HepG2 (cell line): ENCODE measurements at regions not wholly inside any gene's neighbourhood (a gene's known extent, or its start where the extent isn't known, plus 50 kb on each side); places are given as distances from the start of the nearest gene placed in this dataset.

Experiments
- ATAC-seq: fragments of 200-7000 bp; cut with Tn5 transposase; 3 replicates; pipeline ENCODE4 v1.9.1; 2020; ENCODE audit warnings: mild to moderate bottlenecking, moderate library complexity
- BruUV-seq: library from RNA; stranded (reverse); fragments of 400-500 nt; replicated peaks from 2 replicates; lab custom pipeline; 2021; lab: Mats Ljungman, UMichigan
- CTCF ChIA-PET: fragments of 300-600 bp; formaldehyde crosslinking; extraction: SDS; loops from one replicate; lab custom pipeline; 2021; ENCODE audit warnings: low total read pairs, inconsistent platforms, low intra/inter-chr PET ratio; lab: Yijun Ruan, JAX
- POLR2A ChIA-PET: fragments of 350-600 bp; sonication (Branson Sonifier 250); formaldehyde crosslinking; loops from one replicate; lab custom pipeline; 2020; ENCODE audit warnings: antibody characterized with exemption, inconsistent platforms; lab: Yijun Ruan, JAX
- DNase-seq: peaks from one replicate; pipeline ENCODE4 v3.0.0-alpha.2; 2015; ENCODE audit warnings: low spot score
- FAIRE-seq: peaks from 3 replicates; lab custom pipeline; 2011; peaks lifted over from hg19 to GRCh38; lab: Jason Lieb, UNC
- H2AFZ ChIP-seq: one replicate; pipeline ENCODE4 v1.6.1; 2011; ENCODE audit warnings: low read length, inconsistent platforms
- H3K27ac ChIP-seq: fragments of 300-600 bp; 3 replicates; pipeline ENCODE4 v1.8.0; 2011; ENCODE audit warnings: mixed run types, mild to moderate bottlenecking, mixed read lengths, low read length, inconsistent platforms; ENCODE audit not compliant: insufficient read depth; ENCODE audit errors: extremely low read length
- H3K27me3 ChIP-seq, 2 experiments: fragments of 200-600 bp in 1 of 2; 2 replicates in 1 of 2; 3 replicates in 1 of 2; pipeline versions ENCODE4 v1.6.0 to v1.8.0; 2011; ENCODE audit warnings: low read length in 2 of 2, mild to moderate bottlenecking in 2 of 2, moderate library complexity in 2 of 2, inconsistent platforms in 1 of 2; ENCODE audit not compliant: insufficient read depth in 2 of 2, control insufficient read depth in 1 of 2
- H3K36me3 ChIP-seq, 2 experiments: fragments of 200-600 bp in 1 of 2; replicated peaks in 1 of 2; 2 replicates in 1 of 2; 3 replicates in 1 of 2; pipeline versions ENCODE4 v1.5.1 to v1.8.0; 2011; ENCODE audit warnings: low read length in 2 of 2, inconsistent platforms in 1 of 2; ENCODE audit not compliant: insufficient read depth in 2 of 2, control insufficient read depth in 1 of 2
- H3K4me1 ChIP-seq: 2 replicates; pipeline ENCODE4 v1.5.1; 2012; ENCODE audit warnings: low read length, inconsistent platforms; ENCODE audit not compliant: insufficient read depth
- H3K4me2 ChIP-seq: 2 replicates; pipeline ENCODE4 v1.6.0; 2011; ENCODE audit warnings: low read depth, low read length, inconsistent platforms
- H3K4me3 ChIP-seq, 3 experiments: fragments of 200-600 bp in 1 of 3; sonication (generic), shearing (Covaris generic) in 1 of 3; replicated peaks in 1 of 3; 2 replicates each; pipeline ENCODE4 v1.5.1; 2011 to 2016; ENCODE audit warnings: low read length in 3 of 3, inconsistent platforms in 2 of 3, low read depth in 2 of 3, mild to moderate bottlenecking in 2 of 3, control low read depth in 1 of 3, mixed read lengths in 1 of 3; ENCODE audit not compliant: insufficient read depth in 1 of 3
- H3K79me2 ChIP-seq: one replicate; pipeline ENCODE4 v1.6.1; 2011; ENCODE audit warnings: low read length, inconsistent platforms; ENCODE audit not compliant: insufficient read depth
- H3K9ac ChIP-seq: 2 replicates; pipeline ENCODE4 v1.6.0; 2011; ENCODE audit warnings: mild to moderate bottlenecking, low read depth, low read length, inconsistent platforms; ENCODE audit not compliant: insufficient read depth
- H3K9me3 ChIP-seq: 2 replicates; pipeline ENCODE4 v1.5.1; 2012; ENCODE audit warnings: mild to moderate bottlenecking, low read length
- H4K20me1 ChIP-seq: 2 replicates; pipeline ENCODE4 v1.6.0; 2011; ENCODE audit warnings: inconsistent platforms, mild to moderate bottlenecking, low read length, moderate library complexity; ENCODE audit not compliant: insufficient read depth
- ARID3A ChIP-seq: IDR thresholded peaks from 2 replicates; pipeline ENCODE4 v1.6.1; 2012; ENCODE audit warnings: low read depth, low read length, improper control_type of control experiment
- FOXC1 ChIP-seq: sonication (generic); formaldehyde crosslinking; IDR thresholded peaks from 2 replicates; pipeline ENCODE4 v1.8.0; 2022; ENCODE audit warnings: mild to moderate bottlenecking, missing genetic modification reagents, borderline replicate concordance
- FOXJ3 ChIP-seq: sonication (generic); formaldehyde crosslinking; IDR thresholded peaks from 2 replicates; pipeline ENCODE4 v1.4.0; 2020; ENCODE audit warnings: missing genetic modification reagents, mild to moderate bottlenecking, borderline replicate concordance
- GLI4 ChIP-seq: sonication (generic); formaldehyde crosslinking; IDR thresholded peaks from 2 replicates; pipeline ENCODE4 v1.5.1; 2020; ENCODE audit warnings: missing genetic modification reagents, mild to moderate bottlenecking, moderate library complexity, borderline replicate concordance
- TFDP2 ChIP-seq: sonication (generic); formaldehyde crosslinking; IDR thresholded peaks from 2 replicates; pipeline ENCODE4 v1.4.0; 2020; ENCODE audit warnings: missing genetic modification reagents
- ZNF770 ChIP-seq: sonication (generic); formaldehyde crosslinking; IDR thresholded peaks from 2 replicates; pipeline ENCODE4 v1.5.0; 2020; ENCODE audit warnings: mild to moderate bottlenecking, missing genetic modification reagents
- ZSCAN9 ChIP-seq: IDR thresholded peaks from 2 replicates; pipeline ENCODE4 v1.6.1; 2016; ENCODE audit warnings: borderline replicate concordance
- whole genome bisulfite sequencing: methylation state at CpG from one replicate; pipeline ENCODE4 v1.1.6; 2017; ENCODE audit warnings: low lambda C conversion rate; 5-methylcytosine and 5-hydroxymethylcytosine counted together
- in situ Hi-C: cut with HindIII; loops from 2 replicates; pipeline ENCODE4 v1.10.0; 2017; ENCODE audit warnings: low pct_unique_long_range_greater_than_20kb; ENCODE audit not compliant: extremely low pct_ligation_motif_present
- intact Hi-C: fragments of 100-400 bp; cut with micrococcal nuclease; formaldehyde crosslinking; loops from one replicate; pipeline ENCODE4 v1.10.0; 2022; ENCODE audit not compliant: unreplicated experiment

- H2AFZ ChIP-seq = no peak overlapping the region
- intact Hi-C loops (no loop called here), in situ Hi-C loops (no loop called here)
- whole genome bisulfite sequencing = 0% methylated on average over 2 of the region's 2 CpGs
- no peak overlapping the region for H3K9ac ChIP-seq
- no peak overlapping the region for H3K27ac ChIP-seq
- no TSS peak for BruUV-seq
- no peaks in the 10 kb centered on the region for H3K79me2 ChIP-seq
- no peaks in the 10 kb centered on the region for H3K4me1 ChIP-seq
- CTCF ChIA-PET = no interaction called here
- H3K27me3 ChIP-seq = no peaks in the 10 kb centered on the region; a peak in 1 of 5 replicates
- POLR2A ChIA-PET = no interaction called here
- ATAC-seq (no peak), DNase-seq (no peak)
- H3K36me3 ChIP-seq = no peaks in the 10 kb centered on the region
- H3K9me3 ChIP-seq = no peaks in the 10 kb centered on the region
- no peaks in the 10 kb centered on the region for H4K20me1 ChIP-seq
- H3K4me2 ChIP-seq = no peak overlapping the region
- no peak overlapping the region for H3K4me3 ChIP-seq
- TF ChIP-seq FOXC1 (CRISPR knock-in tag) = no peak
- no peak for TF ChIP-seq TFDP2 (CRISPR knock-in tag)
- TF ChIP-seq ZSCAN9 (CRISPR knock-in tag) = no peak
- TF ChIP-seq, all 625 proteins: peak for 0
- FAIRE-seq = no peak
Measured at GRCh38 chr11:91239359-91239758, 985.3 kb upstream of the FAT3 start.

GRCh38 chr11:91231226-91231625, 993.4 kb upstream of the FAT3 start:
- FAIRE-seq (no peak), ATAC-seq (no peak), DNase-seq (no peak)
- Histone ChIP-seq H3K4me1 (no peaks in the 10 kb centered on the region), H3K9me3 (no peaks in the 10 kb centered on the region), H3K27ac (no peak overlapping the region), H4K20me1 (no peaks in the 10 kb centered on the region), H3K4me2 (no peak overlapping the region), H3K9ac (no peak overlapping the region), H3K27me3 (no peaks in the 10 kb centered on the region), H3K79me2 (no peaks in the 10 kb centered on the region), H3K36me3 (no peaks in the 10 kb centered on the region), H3K4me3 (no peak overlapping the region), H2AFZ (no peak overlapping the region)
- ChIA-PET CTCF (no interaction called here), POLR2A (no interaction called here)
- in situ Hi-C loops = no loop called here
- WGBS = 1% methylated on average over 4 of the region's 4 CpGs
- BruUV-seq = no TSS peak
- intact Hi-C loops = no loop called here
- TF ChIP-seq FOXJ3 (CRISPR knock-in tag) (no peak), ARID3A (no peak), GLI4 (CRISPR knock-in tag) (no peak), ZNF770 (CRISPR knock-in tag) (no peak)
